GM12801 (cell line): ENCODE measurements at regions not wholly inside any gene's neighbourhood (a gene's known extent, or its start where the extent isn't known, plus 50 kb on each side); places are given as distances from the start of the nearest gene placed in this dataset.

ENCODE experiments used
- CTCF ChIP-seq: IDR thresholded peaks from one replicate; pipeline ENCODE4 v1.5.1; 2011; ENCODE audit warnings: control low read depth; ENCODE audit not compliant: insufficient read length; ENCODE audit errors: extremely low read depth

DNA sequence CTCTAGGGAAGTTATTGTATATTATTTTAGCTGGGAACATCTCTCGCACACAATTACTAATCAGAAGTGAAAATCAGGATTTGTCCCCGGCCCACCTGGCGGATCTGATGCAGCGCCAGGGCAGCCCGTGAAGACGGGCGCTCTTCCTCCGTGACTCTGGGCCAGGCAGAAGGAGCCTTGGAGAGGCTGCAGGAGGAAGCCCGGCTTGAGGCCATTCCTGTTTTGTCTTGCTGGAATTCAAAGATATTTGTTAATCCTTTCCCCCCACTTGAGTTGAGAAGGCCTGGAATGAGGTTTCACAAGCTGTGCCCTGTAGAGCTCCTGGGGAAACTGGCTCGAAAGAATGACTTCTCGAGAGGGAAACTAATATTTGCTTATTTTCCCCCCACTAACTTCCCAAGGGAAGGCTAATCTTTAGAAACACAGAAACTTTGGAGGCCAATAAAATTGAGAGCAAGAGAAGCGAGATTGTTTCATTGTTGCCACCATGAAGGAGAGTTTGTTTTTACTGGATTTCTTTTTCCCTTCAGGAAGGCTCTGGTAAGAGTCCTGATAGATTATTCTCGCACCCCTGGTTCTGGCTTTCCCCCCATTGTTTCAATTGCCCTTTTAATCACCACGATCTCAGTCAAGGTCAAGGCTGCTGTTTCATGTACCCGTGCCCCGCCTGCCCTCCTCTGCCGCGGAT lies 92.8 kb upstream of the SEPTIN5 start:
- no peak for TF ChIP-seq CTCF

DNA sequence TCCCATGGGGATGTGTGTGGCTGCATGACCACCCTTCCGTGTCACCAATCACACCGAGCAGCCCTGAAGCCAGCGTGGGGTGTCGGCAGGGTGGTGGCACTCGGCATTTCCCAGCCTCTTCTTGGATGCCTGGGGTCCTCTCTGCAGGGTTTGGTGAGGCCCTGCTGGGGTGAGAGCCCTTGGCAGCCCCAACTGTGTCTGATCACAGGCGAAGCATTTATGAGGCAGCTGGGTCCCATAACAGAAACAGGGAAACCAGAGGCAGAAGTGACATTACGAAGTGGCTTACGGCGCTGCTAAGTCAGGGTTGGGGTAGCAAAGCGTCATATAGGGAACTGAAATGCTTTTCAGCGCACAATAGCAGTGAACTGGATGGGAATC lies 92.3 kb upstream of the SEPTIN5 start:
- TF ChIP-seq CTCF, result no peak

DNA sequence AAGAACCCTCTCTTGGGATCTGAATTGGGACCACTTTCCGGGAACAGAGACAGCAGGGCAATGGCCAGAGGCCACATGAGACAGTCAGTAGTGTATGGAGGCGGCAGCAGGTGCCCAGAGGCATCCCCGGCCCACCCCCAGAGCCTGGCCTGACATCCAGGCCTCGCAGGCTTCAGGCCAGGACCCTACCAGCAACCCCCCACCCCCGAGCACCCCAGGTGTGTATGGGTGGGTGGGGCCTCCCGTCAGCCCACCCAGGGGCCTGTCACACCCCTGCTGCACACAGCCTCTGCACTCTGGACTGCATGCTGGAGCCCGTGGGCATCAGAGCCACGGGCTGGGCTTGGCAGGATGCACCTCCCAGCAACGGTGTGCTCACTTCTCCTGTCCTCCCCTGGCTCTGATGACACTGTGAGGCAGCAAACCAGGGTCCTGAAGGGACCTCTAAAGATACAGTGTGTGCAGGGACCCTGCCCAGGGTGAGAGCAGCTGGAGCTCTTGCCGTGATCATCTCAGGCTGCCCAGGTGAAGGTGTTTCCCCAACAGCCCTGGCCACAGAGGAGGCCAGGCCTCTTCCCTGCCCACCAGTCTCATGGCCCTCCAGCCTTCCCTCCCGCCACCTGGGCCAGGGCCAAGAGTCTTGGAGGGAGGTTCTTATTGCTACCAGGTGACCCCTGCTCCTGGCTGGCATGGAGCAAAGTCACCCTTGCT lies 88.8 kb upstream of the SEPTIN5 start:
- no peak for TF ChIP-seq CTCF

DNA sequence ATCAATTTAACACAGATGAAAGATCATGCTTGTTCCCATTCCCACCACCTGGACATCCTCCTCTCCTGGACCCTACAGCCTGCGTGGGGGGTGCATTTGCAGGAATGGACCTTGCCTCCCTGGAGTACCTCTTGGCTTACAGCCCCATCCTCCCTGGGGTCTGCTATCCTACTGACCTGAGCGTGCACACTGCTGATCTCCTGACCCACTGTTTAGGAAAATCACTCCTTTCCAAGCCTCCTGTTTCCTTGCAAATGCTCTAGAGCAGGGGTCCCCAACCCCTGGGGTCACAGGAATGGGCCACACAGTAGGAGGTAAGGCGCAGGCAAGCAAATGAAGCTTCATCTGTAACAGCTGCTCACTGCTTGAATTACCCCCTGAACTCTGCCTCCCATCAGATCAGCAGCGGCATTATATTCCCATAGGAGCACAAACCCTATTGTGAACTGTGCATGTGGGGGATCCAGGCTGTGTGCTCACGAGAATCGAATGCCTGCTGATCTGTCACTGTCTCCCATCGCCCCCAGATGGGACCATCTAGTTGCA lies 88.2 kb upstream of the SEPTIN5 start:
- no peak for TF ChIP-seq CTCF

DNA sequence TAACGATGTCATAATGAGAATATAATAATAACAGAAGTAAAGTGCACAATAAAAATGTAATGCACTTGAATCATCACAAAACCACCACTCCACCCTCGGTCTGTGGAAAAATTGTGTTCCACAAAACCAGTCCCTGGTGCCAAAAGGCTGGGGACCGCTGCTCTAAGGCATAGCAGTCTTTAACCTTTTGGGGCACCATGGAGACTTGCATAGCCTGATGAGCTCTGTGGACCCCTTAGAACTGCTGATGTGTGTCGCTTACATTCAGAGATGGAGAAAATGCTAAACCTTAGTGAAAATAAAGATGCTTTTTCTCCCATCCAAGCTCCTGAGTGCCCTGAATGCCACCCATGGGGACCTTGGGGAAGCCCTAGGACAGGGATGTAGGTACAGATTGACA lies 87.6 kb upstream of the SEPTIN5 start:
- no peak for TF ChIP-seq CTCF

GRCh38 chr22:19628038-19628776 lies 86.1 kb upstream of the SEPTIN5 start:
- TF ChIP-seq CTCF, result no peak

GRCh38 chr22:19629331-19629719 lies 85.0 kb upstream of the SEPTIN5 start:
- TF ChIP-seq CTCF, result no peak
